HG02981 (cell line): ENCODE measurements at regions not wholly inside any gene's neighbourhood (a gene's known extent, or its start where the extent isn't known, plus 50 kb on each side); places are given as distances from the start of the nearest gene placed in this dataset.

Source experiments
- ATAC-seq: cut with Tn5 transposase; IDR thresholded peaks from one replicate; pipeline ENCODE4 v1.9.1; 2021; ENCODE audit warnings: mild to moderate bottlenecking, moderate library complexity; ENCODE audit not compliant: unreplicated experiment

- ATAC-seq: no peak
Measured at GRCh38 chr10:10204415-10204814, 813.3 kb upstream of the CELF2 start.

GRCh38 chr10:10205906-10206305, 811.8 kb upstream of the CELF2 start:
- ATAC-seq: no peak

- ATAC-seq: no peak
Measured at GRCh38 chr10:10207538-10207937, 810.1 kb upstream of the CELF2 start.

GRCh38 chr10:10208196-10208595, 809.5 kb upstream of the CELF2 start:
- ATAC-seq: no peak

- peak; percentile 51 for ATAC-seq
Measured at GRCh38 chr10:10209167-10209566, 808.5 kb upstream of the CELF2 start.

- ATAC-seq: no peak
Measured at GRCh38 chr10:10211409-10211808, 806.3 kb upstream of the CELF2 start.

GRCh38 chr10:10213237-10213636, 804.4 kb upstream of the CELF2 start:
- peak; percentile 58 for ATAC-seq

GRCh38 chr10:10222304-10222841, 795.3 kb upstream of the CELF2 start:
- no peak for ATAC-seq

- no peak for ATAC-seq
Measured at GRCh38 chr10:10223131-10223530, 794.5 kb upstream of the CELF2 start.

- no peak for ATAC-seq
Measured at GRCh38 chr10:10225136-10225676, 792.5 kb upstream of the CELF2 start.

GRCh38 chr10:10233229-10233628, 784.4 kb upstream of the CELF2 start:
- no peak for ATAC-seq

GRCh38 chr10:10235003-10235402, 782.7 kb upstream of the CELF2 start:
- no peak for ATAC-seq

GRCh38 chr10:10247585-10247984, 770.1 kb upstream of the CELF2 start:
- no peak for ATAC-seq

GRCh38 chr10:10256860-10257259, 760.8 kb upstream of the CELF2 start:
- no peak for ATAC-seq

- no peak for ATAC-seq
Measured at GRCh38 chr10:10259013-10259412, 758.7 kb upstream of the CELF2 start.

GRCh38 chr10:10270126-10271050, 747.3 kb upstream of the CELF2 start:
- ATAC-seq: no peak

GRCh38 chr10:10271639-10272192, 746.0 kb upstream of the CELF2 start:
- ATAC-seq: no peak

- no peak for ATAC-seq
Measured at GRCh38 chr10:10273661-10274060, 744.0 kb upstream of the CELF2 start.

- ATAC-seq: no peak
Measured at GRCh38 chr10:10279906-10280305, 737.8 kb upstream of the CELF2 start.

- ATAC-seq: no peak
Measured at GRCh38 chr10:10292501-10292900, 725.2 kb upstream of the CELF2 start.

GRCh38 chr10:10293041-10293440, 724.6 kb upstream of the CELF2 start:
- ATAC-seq: no peak

- ATAC-seq: no peak
Measured at GRCh38 chr10:10293481-10293951, 724.2 kb upstream of the CELF2 start.
